ENCODE measurements at regions not wholly inside any gene's neighbourhood (a gene's known extent, or its start where the extent isn't known, plus 50 kb on each side); places are given as distances from the start of the nearest gene placed in this dataset.

DNA sequence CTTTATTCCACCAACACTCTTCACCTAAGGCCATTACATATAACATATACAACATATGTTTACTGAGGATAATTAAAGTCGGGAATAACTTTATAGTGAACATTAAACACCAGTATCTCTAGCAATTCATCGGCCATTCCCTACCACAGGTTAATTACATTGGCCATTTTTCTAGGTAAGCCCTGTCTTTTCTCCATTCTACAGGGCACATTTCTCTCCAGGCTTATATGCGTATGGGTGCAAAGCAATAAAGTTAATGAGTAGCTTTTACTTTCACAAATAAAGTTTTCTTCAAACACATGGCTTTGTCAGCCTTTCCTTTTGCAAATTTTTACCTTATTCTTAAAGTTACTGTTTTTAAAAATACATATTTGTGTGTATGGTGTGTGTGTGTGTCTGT is 111.9 kb upstream of the IQCM start:
- Histone ChIP-seq H3K27me3 (replicated peaks; ENCODE audit: control insufficient read depth, insufficient read depth, low read length) (no peaks in the 10 kb centered on the region), H3K9me3 (no peaks in the 10 kb centered on the region), H3K36me3 (ENCODE audit: control insufficient read depth, insufficient read depth, low read length) (no peaks in the 10 kb centered on the region), H3K4me3 (ENCODE audit: low read depth, low read length) (no peak overlapping the region), H3K4me1 (no peaks in the 10 kb centered on the region)
- ChIA-PET POLR2A (no interaction called here), CTCF (no interaction called here)
- H3K27me3 Mint-ChIP-seq (ENCODE audit: insufficient read depth, unreplicated experiment) = peaks cover 2% of the 10 kb centered on the region
- no peak overlapping the region for H3K27ac Mint-ChIP-seq (ENCODE audit: unreplicated experiment)
- no peak for DNase-seq
- intact Hi-C loops (cut with micrococcal nuclease; ENCODE audit: unreplicated experiment) = no loop called here
- no peaks in the 10 kb centered on the region for H3K9me3 Mint-ChIP-seq (ENCODE audit: unreplicated experiment)
- no peak overlapping the region for H3K4me3 Mint-ChIP-seq (ENCODE audit: unreplicated experiment)
- no peak for TF ChIP-seq CTCF (IDR thresholded peaks at IDR 0.05; ENCODE audit: insufficient read depth in 1 of 2, low read depth in 1 of 2, low read length in 1 of 2, severe bottlenecking in 1 of 2, unreplicated experiment in 1 of 2)
- no peaks in the 10 kb centered on the region for H3K4me1 Mint-ChIP-seq (ENCODE audit: low read depth, unreplicated experiment)
- H3K36me3 Mint-ChIP-seq (ENCODE audit: insufficient read depth, unreplicated experiment) = no peaks in the 10 kb centered on the region
- no TSS peak for BruUV-seq (replicated peaks)

- Mint-ChIP-seq H3K36me3 (ENCODE audit: insufficient read depth, unreplicated experiment) (no peaks in the 10 kb centered on the region), H3K27ac (ENCODE audit: unreplicated experiment) (no peak overlapping the region), H3K9me3 (ENCODE audit: unreplicated experiment) (no peaks in the 10 kb centered on the region), H3K27me3 (ENCODE audit: insufficient read depth, unreplicated experiment) (peaks cover 2% of the 10 kb centered on the region), H3K4me1 (ENCODE audit: low read depth, unreplicated experiment) (no peaks in the 10 kb centered on the region), H3K4me3 (ENCODE audit: unreplicated experiment) (no peak overlapping the region)
- TF ChIP-seq CTCF (IDR thresholded peaks at IDR 0.05; ENCODE audit: insufficient read depth in 1 of 2, low read depth in 1 of 2, low read length in 1 of 2, severe bottlenecking in 1 of 2, unreplicated experiment in 1 of 2) = no peak
- ChIA-PET CTCF (no interaction called here), POLR2A (no interaction called here)
- Histone ChIP-seq H3K4me3 (ENCODE audit: low read depth, low read length) (no peak overlapping the region), H3K4me1 (no peaks in the 10 kb centered on the region), H3K36me3 (ENCODE audit: control insufficient read depth, insufficient read depth, low read length) (no peaks in the 10 kb centered on the region), H3K27me3 (replicated peaks; ENCODE audit: control insufficient read depth, insufficient read depth, low read length) (no peaks in the 10 kb centered on the region), H3K9me3 (no peaks in the 10 kb centered on the region)
- no TSS peak for BruUV-seq (replicated peaks)
- intact Hi-C loops (cut with micrococcal nuclease; ENCODE audit: unreplicated experiment) = no loop called here
- no peak for DNase-seq
Observed at GRCh38 chr4:149928507-149928906, 112.9 kb upstream of the IQCM start.

GRCh38 chr4:149931431-149931830 is 115.8 kb upstream of the IQCM start:
- H3K36me3 ChIP-seq (ENCODE audit: control insufficient read depth, insufficient read depth, low read length) = no peaks in the 10 kb centered on the region
- H3K27me3 ChIP-seq (replicated peaks; ENCODE audit: control insufficient read depth, insufficient read depth, low read length) = no peaks in the 10 kb centered on the region
- TF ChIP-seq CTCF (IDR thresholded peaks at IDR 0.05; ENCODE audit: insufficient read depth in 1 of 2, low read depth in 1 of 2, low read length in 1 of 2, severe bottlenecking in 1 of 2, unreplicated experiment in 1 of 2) = no peak
- Mint-ChIP-seq H3K27me3 (ENCODE audit: insufficient read depth, unreplicated experiment) (peaks cover 7% of the 10 kb centered on the region), H3K27ac (ENCODE audit: unreplicated experiment) (no peak overlapping the region), H3K36me3 (ENCODE audit: insufficient read depth, unreplicated experiment) (no peaks in the 10 kb centered on the region), H3K4me1 (ENCODE audit: low read depth, unreplicated experiment) (no peaks in the 10 kb centered on the region), H3K4me3 (ENCODE audit: unreplicated experiment) (no peak overlapping the region), H3K9me3 (ENCODE audit: unreplicated experiment) (no peaks in the 10 kb centered on the region)
- intact Hi-C loops (cut with micrococcal nuclease; ENCODE audit: unreplicated experiment) = no loop called here
- CTCF ChIA-PET = no interaction called here
- no peak for DNase-seq
- no peaks in the 10 kb centered on the region for H3K4me1 ChIP-seq
- no peak overlapping the region for H3K4me3 ChIP-seq (ENCODE audit: low read depth, low read length)
- no TSS peak for BruUV-seq (replicated peaks)
- POLR2A ChIA-PET = no interaction called here
- H3K9me3 ChIP-seq = no peaks in the 10 kb centered on the region

Data from Caco-2 (cell line).